ENCODE measurements at regions not wholly inside any gene's neighbourhood (a gene's known extent, or its start where the extent isn't known, plus 50 kb on each side); places are given as distances from the start of the nearest gene placed in this dataset.

- Histone ChIP-seq H2AK5ac (ENCODE audit: low read depth, low read length) (no peak overlapping the region), H4K91ac (ENCODE audit: insufficient read depth, low read depth, low read length) (no peak overlapping the region), H3K9me3 (ENCODE audit: control insufficient read depth, insufficient read depth, low read length) (peaks cover 6% of the 10 kb centered on the region; the same call in 1 of the 2 replicates), H3K27ac (ENCODE audit: insufficient read depth, low read length) (no peak overlapping the region), H3K56ac (ENCODE audit: extremely low read depth, insufficient read depth, low read length) (no peak overlapping the region), H2BK120ac (ENCODE audit: low read depth, low read length) (no peak overlapping the region), H2BK5ac (ENCODE audit: low read depth, low read length, poor library complexity, severe bottlenecking) (no peak overlapping the region), H3K9ac (ENCODE audit: low read depth, low read length) (no peak overlapping the region), H4K8ac (ENCODE audit: low read depth in 2 of 2, low read length in 2 of 2) (no peak overlapping the region), H2AK9ac (replicated peaks; ENCODE audit: low read depth, low read length, poor library complexity) (no peak overlapping the region), H3K18ac (ENCODE audit: low read depth, low read length) (no peak overlapping the region), H2BK20ac (ENCODE audit: low read depth, low read length) (no peak overlapping the region), H3K23ac (ENCODE audit: low read depth, low read length) (no peak overlapping the region), H4K5ac (ENCODE audit: low read depth, low read length) (no peak overlapping the region), H3K27me3 (ENCODE audit: control insufficient read depth, insufficient read depth, low read length) (no peaks in the 10 kb centered on the region; the same call in none of the 2 replicates), H3K36me3 (ENCODE audit: control insufficient read depth, insufficient read depth, low read length) (no peaks in the 10 kb centered on the region), H3K4me2 (ENCODE audit: low read depth, low read length) (no peak overlapping the region), H3K9me1 (ENCODE audit: insufficient read depth, low read length) (no peaks in the 10 kb centered on the region; the same call in 1 of the 2 replicates), H3K79me1 (ENCODE audit: low read depth in 1 of 2, low read length in 2 of 2) (no peaks in the 10 kb centered on the region), H3K4ac (ENCODE audit: low read depth, low read length) (no peak overlapping the region), H3K4me1 (ENCODE audit: control insufficient read depth, insufficient read depth, low read length) (no peaks in the 10 kb centered on the region), H3K4me3 (ENCODE audit: insufficient read depth, low read depth, low read length) (no peak overlapping the region), H2BK15ac (ENCODE audit: low read depth, low read length) (no peak overlapping the region), H3K14ac (replicated peaks; ENCODE audit: low read depth, low read length) (no peak overlapping the region), H4K20me1 (ENCODE audit: insufficient read depth, low read length) (no peaks in the 10 kb centered on the region), H2AFZ (replicated peaks; ENCODE audit: low read length, poor library complexity) (no peak overlapping the region)
- dilution Hi-C loops (cut with HindIII; ENCODE audit: low sequenced_read_pairs, unreplicated experiment) = no loop called here
- WGBS, 2 experiments (ENCODE audit: extremely low coverage in 2 of 2, insufficient read length in 1 of 2) = 80% methylated on average over 1 of the region's 9 CpGs; no CpG with 5 or more reads in 1 of the 2 experiments
- ATAC-seq (ENCODE audit: low read depth) = no peak
- no peak for DNase-seq
- ChIA-PET CTCF (no interaction called here), POLR2A (ENCODE audit: unreplicated experiment) (no interaction called here)
- intact Hi-C loops (cut with micrococcal nuclease) = no loop called here
- in situ Hi-C loops (cut with MboI; ENCODE audit: low sequenced_read_pairs) = no loop called here
- no peak for TF ChIP-seq MXI1 (IDR thresholded peaks at IDR 0.05; ENCODE audit: borderline replicate concordance, low read depth, low read length)
- no peak for TF ChIP-seq MAFK (IDR thresholded peaks at IDR 0.05; ENCODE audit: low read depth, low read length)
- BruUV-seq (replicated peaks) = no TSS peak
These were observed 278.7 kb upstream of the KLF4 start for GRCh38 chr9:107768224-107768623.
